Lower leg skin (tissue), 4 donors: ENCODE measurements at regions not wholly inside any gene's neighbourhood (a gene's known extent, or its start where the extent isn't known, plus 50 kb on each side); places are given as distances from the start of the nearest gene placed in this dataset.

Source experiments
- DNase-seq, 2 donors: peaks; one replicate each; pipeline ENCODE4 v3.0.0-alpha.2; 2019; ENCODE audit warnings: low spot score in 2 of 2
- H3K4me3 ChIP-seq: fragments of 200-600 bp; sonication (generic); 2 replicates; pipeline ENCODE4 v1.5.1; 2017; ENCODE audit warnings: mild to moderate bottlenecking, low read depth; ENCODE audit not compliant: poor library complexity, severe bottlenecking
- POLR2A ChIP-seq, 2 donors: fragments of 450-650 bp; IDR thresholded peaks; one replicate each; pipeline ENCODE4 v1.6.1; 2016 to 2017; ENCODE audit warnings: antibody characterized with exemption in 2 of 2, mild to moderate bottlenecking in 1 of 2, moderate library complexity in 1 of 2
- WGBS, 2 donors: methylation state at CpG; one replicate each; pipeline ENCODE4 v1.1.5; 2018; 5-methylcytosine and 5-hydroxymethylcytosine counted together
- intact Hi-C: fragments of 100-400 bp; cut with DNase I; formaldehyde crosslinking; loops from one replicate; pipeline ENCODE4 v1.15.0; 2023; ENCODE audit warnings: low total_unique reads
- TF ChIP-seq, protein P1 (sequence below), 3 donors: fragments of 450-650 bp; IDR thresholded peaks; one replicate each; pipeline ENCODE4 v1.5.1; 2016; ENCODE audit warnings: antibody characterized with exemption in 3 of 3, mild to moderate bottlenecking in 3 of 3, moderate library complexity in 2 of 3

DNA sequence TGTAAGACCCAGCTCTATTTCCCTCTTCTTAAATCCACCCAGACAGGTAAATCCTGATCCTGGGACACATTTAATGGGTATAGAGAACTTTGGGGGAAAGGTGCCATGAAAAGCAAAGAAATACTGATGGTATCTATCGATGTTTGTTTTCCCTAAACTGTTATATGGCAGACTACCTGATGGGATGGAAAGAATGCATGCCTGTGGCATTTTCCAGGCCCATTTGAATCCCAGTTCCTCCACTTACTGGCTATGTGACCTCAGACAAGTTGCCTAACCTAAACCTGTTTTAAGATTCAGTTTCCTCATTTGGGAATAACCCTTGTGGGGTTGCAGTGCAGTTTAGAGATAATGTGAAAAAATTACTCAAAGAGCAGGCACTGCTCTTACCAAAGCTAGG, 404.5 kb downstream of the FUT8 start:
- intact Hi-C loops, result no loop called here
- no peak overlapping the region for H3K4me3 ChIP-seq
- 52 to 59% methylated on average over 1 of the region's 1 CpG for WGBS, 2 donors
- TF ChIP-seq POLR2A (IDR thresholded peaks at IDR 0.05), result no peak
- TF ChIP-seq, protein P1, sequence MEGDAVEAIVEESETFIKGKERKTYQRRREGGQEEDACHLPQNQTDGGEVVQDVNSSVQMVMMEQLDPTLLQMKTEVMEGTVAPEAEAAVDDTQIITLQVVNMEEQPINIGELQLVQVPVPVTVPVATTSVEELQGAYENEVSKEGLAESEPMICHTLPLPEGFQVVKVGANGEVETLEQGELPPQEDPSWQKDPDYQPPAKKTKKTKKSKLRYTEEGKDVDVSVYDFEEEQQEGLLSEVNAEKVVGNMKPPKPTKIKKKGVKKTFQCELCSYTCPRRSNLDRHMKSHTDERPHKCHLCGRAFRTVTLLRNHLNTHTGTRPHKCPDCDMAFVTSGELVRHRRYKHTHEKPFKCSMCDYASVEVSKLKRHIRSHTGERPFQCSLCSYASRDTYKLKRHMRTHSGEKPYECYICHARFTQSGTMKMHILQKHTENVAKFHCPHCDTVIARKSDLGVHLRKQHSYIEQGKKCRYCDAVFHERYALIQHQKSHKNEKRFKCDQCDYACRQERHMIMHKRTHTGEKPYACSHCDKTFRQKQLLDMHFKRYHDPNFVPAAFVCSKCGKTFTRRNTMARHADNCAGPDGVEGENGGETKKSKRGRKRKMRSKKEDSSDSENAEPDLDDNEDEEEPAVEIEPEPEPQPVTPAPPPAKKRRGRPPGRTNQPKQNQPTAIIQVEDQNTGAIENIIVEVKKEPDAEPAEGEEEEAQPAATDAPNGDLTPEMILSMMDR (IDR thresholded peaks at IDR 0.05), result no peak
- DNase-seq, result no peak

DNA sequence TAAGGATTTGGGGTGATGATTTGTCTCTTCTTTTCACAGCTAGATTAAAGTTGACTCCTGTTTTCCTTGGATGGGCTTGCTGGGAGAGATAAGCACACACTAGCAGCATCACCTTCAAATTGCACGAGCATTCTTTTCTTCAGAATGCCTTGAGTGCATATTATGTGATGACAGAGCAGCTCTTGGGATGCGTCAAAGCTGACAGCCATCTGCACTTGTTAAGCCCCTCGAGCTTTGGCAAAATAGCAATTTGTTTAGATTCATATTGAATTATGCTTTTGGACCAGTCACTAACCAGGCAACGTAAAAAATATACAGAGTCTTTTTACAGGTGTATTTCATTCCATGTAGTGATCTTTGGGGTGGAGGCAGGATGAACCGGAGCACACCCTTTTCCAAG, 407.0 kb downstream of the FUT8 start:
- intact Hi-C loops, result no loop called here
- DNase-seq, result no peak
- no peak for TF ChIP-seq POLR2A (IDR thresholded peaks at IDR 0.05)
- TF ChIP-seq, protein P1 (IDR thresholded peaks at IDR 0.05), result no peak
- H3K4me3 ChIP-seq, result no peak overlapping the region
- WGBS, 2 donors, result 66 to 69% methylated on average over 5 of the region's 5 CpGs

DNA sequence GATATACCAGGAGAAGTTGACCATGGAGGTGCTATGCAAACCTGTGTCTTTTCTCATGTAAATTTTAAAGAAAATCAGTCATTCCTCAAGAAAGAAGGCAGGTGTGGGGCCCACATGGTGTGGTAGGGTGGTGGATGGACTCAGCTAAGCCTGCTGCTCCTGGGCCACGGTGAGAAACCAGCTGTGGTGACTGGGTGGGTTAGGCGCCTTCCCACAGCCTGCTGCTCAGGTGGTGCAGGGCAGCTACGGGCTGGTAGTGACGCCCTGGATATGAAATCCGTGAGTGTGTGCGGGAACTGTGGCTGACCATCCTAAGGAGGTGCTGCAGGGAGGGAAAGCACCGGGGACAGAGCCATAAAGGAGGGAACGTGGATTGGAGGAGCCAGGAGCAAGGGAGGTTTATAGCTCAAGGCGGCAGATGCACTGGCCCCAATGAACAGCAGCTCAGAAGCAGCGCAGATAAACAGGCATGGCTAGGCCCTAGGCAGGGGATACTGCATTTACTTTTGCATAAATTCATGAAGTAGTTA, 408.8 kb downstream of the FUT8 start:
- DNase-seq, result no peak
- H3K4me3 ChIP-seq, result no peak overlapping the region
- 77 to 91% methylated on average over 10 of the region's 10 CpGs for WGBS, 2 donors
- intact Hi-C loops, result loop anchor here (10.0 kb wide), 1 partner anchor 656 kb away; no protein-coding TSS in a partner anchor
- TF ChIP-seq, protein P1 (IDR thresholded peaks at IDR 0.05), result no peak
- TF ChIP-seq POLR2A (IDR thresholded peaks at IDR 0.05), result no peak

DNA sequence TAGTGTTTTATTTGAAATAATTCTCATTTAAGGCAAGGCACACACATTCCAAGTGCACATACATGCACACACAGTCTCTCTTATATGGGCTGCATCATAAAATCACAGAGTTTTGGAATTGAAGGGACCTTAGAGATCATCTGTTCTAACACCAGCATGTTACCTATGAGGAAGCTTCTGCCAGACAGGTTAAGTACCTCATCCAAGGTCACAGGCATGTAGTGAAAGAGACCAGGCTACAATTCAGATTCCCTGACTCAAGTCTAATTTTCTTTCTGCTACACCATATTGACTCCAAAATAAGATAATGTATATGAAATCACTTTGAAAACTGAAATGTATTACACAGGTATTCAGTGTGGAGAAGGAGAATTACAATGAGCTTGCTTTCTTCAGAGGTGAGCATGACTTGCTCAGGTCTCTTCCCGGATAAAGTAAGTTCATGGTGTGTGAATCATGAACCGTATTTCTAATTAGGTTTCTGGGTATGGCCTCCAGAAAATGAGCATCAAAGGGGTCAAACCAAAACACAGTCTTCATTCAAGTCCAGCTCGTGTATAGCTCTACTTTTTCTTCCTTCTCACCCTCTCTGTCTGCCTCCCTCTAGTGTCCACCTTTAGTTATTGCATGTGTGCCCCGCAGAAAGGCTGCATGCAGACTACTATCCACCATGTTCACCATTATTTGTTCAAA, 411.9 kb downstream of the FUT8 start:
- TF ChIP-seq, protein P1 (IDR thresholded peaks at IDR 0.05), result no peak
- TF ChIP-seq POLR2A (IDR thresholded peaks at IDR 0.05), result no peak
- H3K4me3 ChIP-seq, result no peak overlapping the region
- peak in 1 of 2 donors; percentile 35 for DNase-seq
- intact Hi-C loops, result loop anchor here (10.0 kb wide), 1 partner anchor 660 kb away; no protein-coding TSS in a partner anchor
- 20 to 26% methylated on average over 4 of the region's 4 CpGs for WGBS, 2 donors

DNA sequence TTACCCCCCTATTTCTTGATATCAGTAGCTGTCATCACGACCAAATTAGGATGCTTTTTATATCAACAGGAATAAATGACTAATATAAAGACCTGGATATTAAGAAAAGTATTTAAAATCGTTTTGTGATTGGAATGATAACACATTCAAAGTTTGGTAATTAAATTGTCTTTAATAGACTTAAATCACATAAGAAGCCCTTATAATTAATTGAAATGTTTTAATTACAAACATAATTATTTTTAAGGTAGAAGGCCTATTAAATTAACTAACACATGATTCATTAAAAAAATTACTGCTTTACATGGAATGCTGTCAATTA, 412.4 kb downstream of the FUT8 start:
- 8 to 11% methylated on average over 2 of the region's 2 CpGs for WGBS, 2 donors
- DNase-seq, result no peak
- intact Hi-C loops, result loop anchor here (10.0 kb wide), 1 partner anchor 660 kb away; no protein-coding TSS in a partner anchor
- H3K4me3 ChIP-seq, result no peak overlapping the region
- no peak for TF ChIP-seq POLR2A (IDR thresholded peaks at IDR 0.05)
- TF ChIP-seq, protein P1 (IDR thresholded peaks at IDR 0.05), result no peak
